ENCODE measurements at regions not wholly inside any gene's neighbourhood (a gene's known extent, or its start where the extent isn't known, plus 50 kb on each side); places are given as distances from the start of the nearest gene placed in this dataset.
"Not testable (repeated sequence)": the region's sequence is repeated elsewhere in the genome, so short reads cannot be mapped to it uniquely, and the experiment has no call there.

- no peak for DNase-seq
These were observed 167.4 kb downstream of the QRSL1 start for GRCh38 chr6:106796781-106797180.

GRCh38 chr6:106794129-106794528 lies 164.8 kb downstream of the QRSL1 start:
- DNase-seq, result no peak

- no peak for DNase-seq
These were observed 163.3 kb downstream of the QRSL1 start for GRCh38 chr6:106792536-106793236.

- DNase-seq, result no peak
These were observed 161.6 kb downstream of the QRSL1 start for GRCh38 chr6:106790935-106791334.

GRCh38 chr6:106790149-106790770 lies 160.9 kb downstream of the QRSL1 start:
- no peak for DNase-seq

- no peak for DNase-seq
These were observed 160.2 kb downstream of the QRSL1 start for GRCh38 chr6:106789428-106790148.

- DNase-seq, result no peak
These were observed 159.4 kb downstream of the QRSL1 start for GRCh38 chr6:106788761-106789160.

GRCh38 chr6:106787327-106788196 lies 158.2 kb downstream of the QRSL1 start:
- DNase-seq, result no peak

- DNase-seq, result no peak
These were observed 155.9 kb downstream of the QRSL1 start for GRCh38 chr6:106785298-106785697.

- DNase-seq, result no peak
These were observed 154.5 kb downstream of the QRSL1 start for GRCh38 chr6:106783640-106784566.

- DNase-seq, result no peak
These were observed 153.3 kb downstream of the QRSL1 start for GRCh38 chr6:106782536-106783285.

GRCh38 chr6:106779552-106779951 lies 150.2 kb downstream of the QRSL1 start:
- DNase-seq, result not testable (repeated sequence)

GRCh38 chr6:106778943-106779342 lies 149.6 kb downstream of the QRSL1 start:
- DNase-seq, result no peak

- DNase-seq, result no peak
These were observed 144.7 kb downstream of the QRSL1 start for GRCh38 chr6:106773996-106774629.

- DNase-seq, result no peak
These were observed 144.1 kb downstream of the QRSL1 start for GRCh38 chr6:106773522-106773921.

GRCh38 chr6:106772270-106773142 lies 143.1 kb downstream of the QRSL1 start:
- no peak for DNase-seq

- no peak for DNase-seq
These were observed 142.4 kb downstream of the QRSL1 start for GRCh38 chr6:106771822-106772221.

GRCh38 chr6:106770663-106771062 lies 141.3 kb downstream of the QRSL1 start:
- DNase-seq, result no peak

- no peak for DNase-seq
These were observed 140.7 kb downstream of the QRSL1 start for GRCh38 chr6:106770081-106770480.

GRCh38 chr6:106767271-106767670 lies 137.9 kb downstream of the QRSL1 start:
- DNase-seq, result no peak
